Keratinocyte (primary cell): ENCODE measurements at regions not wholly inside any gene's neighbourhood (a gene's known extent, or its start where the extent isn't known, plus 50 kb on each side); places are given as distances from the start of the nearest gene placed in this dataset.
A peak's percentile ranks its signal among the peaks of the same experiment; 100 is the strongest.

Experiments used
- CTCF ChIP-seq, 3 experiments: IDR thresholded peaks in 1 of 3; conservative IDR thresholded peaks in 1 of 3; optimal IDR thresholded peaks in 1 of 3; 2 replicates in 2 of 3; 3 replicates in 1 of 3; pipeline versions ENCODE3 to v1.5.1; 2011; ENCODE audit warnings: low read length in 3 of 3, mild to moderate bottlenecking in 3 of 3, moderate library complexity in 2 of 3, control low read depth in 1 of 3, inconsistent platforms in 1 of 3; ENCODE audit not compliant: insufficient read depth in 2 of 3; ENCODE audit errors: extremely low read depth in 1 of 3
- EZH2 ChIP-seq: IDR thresholded peaks from one replicate; pipeline ENCODE4 v1.6.1; 2012; ENCODE audit warnings: inconsistent platforms, mild to moderate bottlenecking, low read length, moderate library complexity

- TF ChIP-seq CTCF (optimal IDR thresholded peaks at IDR 0.05 in 1 of 3, IDR thresholded peaks at IDR 0.05 in 1 of 3, conservative IDR thresholded peaks at IDR 0.05 in 1 of 3; ENCODE audit: extremely low read depth in 1 of 3, insufficient read depth in 2 of 3, low read length in 3 of 3) = peak; percentile 62 to 65 (median 64)
- TF ChIP-seq EZH2 = no peak
Measured at GRCh38 chr20:20837574-20838021, 125.2 kb upstream of the RALGAPA2 start.
